DMS 273 treated with DMSO at 0.1 percent for 48 hours (cell line): ENCODE measurements at regions not wholly inside any gene's neighbourhood (a gene's known extent, or its start where the extent isn't known, plus 50 kb on each side); places are given as distances from the start of the nearest gene placed in this dataset.

ENCODE experiments used
- DNase-seq: peaks from one replicate; lab custom pipeline; 2025; lab: John Stamatoyannopoulos, UW

GRCh38 chr12:127685491-127685890, 581.5 kb upstream of the TMEM132C start:
- DNase-seq, result no peak

GRCh38 chr12:127685931-127686330, 581.0 kb upstream of the TMEM132C start:
- DNase-seq, result no peak

GRCh38 chr12:127687181-127687580, 579.8 kb upstream of the TMEM132C start:
- DNase-seq, result no peak

- no peak for DNase-seq
Observed at GRCh38 chr12:127688906-127689428, 578.0 kb upstream of the TMEM132C start.

- DNase-seq, result no peak
Observed at GRCh38 chr12:127690161-127690560, 576.8 kb upstream of the TMEM132C start.

GRCh38 chr12:127696963-127697362, 570.0 kb upstream of the TMEM132C start:
- no peak for DNase-seq

GRCh38 chr12:127703026-127703425, 563.9 kb upstream of the TMEM132C start:
- DNase-seq, result no peak

- DNase-seq, result no peak
Observed at GRCh38 chr12:127711108-127711507, 555.9 kb upstream of the TMEM132C start.

- no peak for DNase-seq
Observed at GRCh38 chr12:127712561-127712960, 554.4 kb upstream of the TMEM132C start.

- DNase-seq, result peak; percentile 10
Observed at GRCh38 chr12:127716166-127716565, 550.8 kb upstream of the TMEM132C start.

GRCh38 chr12:127717278-127717677, 549.7 kb upstream of the TMEM132C start:
- no peak for DNase-seq

- no peak for DNase-seq
Observed at GRCh38 chr12:127720334-127720733, 546.6 kb upstream of the TMEM132C start.

- DNase-seq, result peak; percentile 47
Observed at GRCh38 chr12:127722611-127723010, 544.4 kb upstream of the TMEM132C start.

GRCh38 chr12:127723251-127723650, 543.7 kb upstream of the TMEM132C start:
- peak; percentile 89 for DNase-seq

GRCh38 chr12:127726671-127727315, 540.2 kb upstream of the TMEM132C start:
- DNase-seq, result peak; percentile 61

- no peak for DNase-seq
Observed at GRCh38 chr12:127728285-127728684, 538.7 kb upstream of the TMEM132C start.

- no peak for DNase-seq
Observed at GRCh38 chr12:127728729-127729128, 538.2 kb upstream of the TMEM132C start.

- no peak for DNase-seq
Observed at GRCh38 chr12:127729381-127729780, 537.6 kb upstream of the TMEM132C start.

- DNase-seq, result no peak
Observed at GRCh38 chr12:127731657-127732056, 535.3 kb upstream of the TMEM132C start.

- DNase-seq, result no peak
Observed at GRCh38 chr12:127742231-127742630, 524.7 kb upstream of the TMEM132C start.

- peak; percentile 46 for DNase-seq
Observed at GRCh38 chr12:127745469-127746212, 521.3 kb upstream of the TMEM132C start.

- no peak for DNase-seq
Observed at GRCh38 chr12:127749416-127749815, 517.6 kb upstream of the TMEM132C start.

- no peak for DNase-seq
Observed at GRCh38 chr12:127750076-127750840, 516.7 kb upstream of the TMEM132C start.
